Vagina (tissue), 2 donors: ENCODE measurements at regions not wholly inside any gene's neighbourhood (a gene's known extent, or its start where the extent isn't known, plus 50 kb on each side); places are given as distances from the start of the nearest gene placed in this dataset.

Experiments used
- DNase-seq, 2 donors: peaks; one replicate each; pipeline ENCODE4 v3.0.0-alpha.2; 2017; ENCODE audit errors: extremely low spot score in 2 of 2
- H3K27ac ChIP-seq: fragments of 200-600 bp; sonication (generic); one replicate; pipeline ENCODE4 v1.5.1; 2019
- H3K27me3 ChIP-seq: fragments of 200-600 bp; sonication (generic); one replicate; pipeline ENCODE4 v1.5.1; 2019
- H3K36me3 ChIP-seq, 2 donors: fragments of 200-600 bp; sonication (generic); one replicate each; pipeline ENCODE4 v1.5.1; 2017 to 2019
- H3K4me1 ChIP-seq: fragments of 200-600 bp; sonication (generic); one replicate; pipeline ENCODE4 v1.5.1; 2019
- H3K4me3 ChIP-seq, 2 donors: fragments of 200-600 bp; sonication (generic); 1 replicate in 1 of 2; 2 replicates in 1 of 2; pipeline ENCODE4 v1.5.1; 2016 to 2019
- H3K9me3 ChIP-seq: fragments of 200-600 bp; sonication (generic); one replicate; pipeline ENCODE4 v1.5.1; 2019
- CTCF ChIP-seq, 3 experiments: fragments of 450-650 bp in 2 of 3; fragments of 200-600 bp in 1 of 3; sonication (generic) in 1 of 3; IDR thresholded peaks; one replicate each; pipeline ENCODE4 v1.5.1; 2017 to 2019; ENCODE audit warnings: antibody characterized with exemption in 3 of 3, mild to moderate bottlenecking in 2 of 3, moderate library complexity in 2 of 3
- POLR2A ChIP-seq, 2 donors: fragments of 450-650 bp; IDR thresholded peaks; one replicate each; pipeline ENCODE4 v1.6.1; 2017; ENCODE audit warnings: antibody characterized with exemption in 2 of 2, mild to moderate bottlenecking in 2 of 2, moderate library complexity in 2 of 2
- POLR2AphosphoS5 ChIP-seq, 2 donors: sonication (generic); formaldehyde crosslinking; IDR thresholded peaks; one replicate each; pipeline ENCODE4 v1.9.0; 2017; ENCODE audit warnings: antibody characterized with exemption in 2 of 2, mild to moderate bottlenecking in 2 of 2, low read depth in 1 of 2; ENCODE audit not compliant: insufficient read depth in 1 of 2
- intact Hi-C: fragments of 100-400 bp; cut with DNase I; formaldehyde crosslinking; loops from one replicate; pipeline ENCODE4 v1.15.1; 2023

DNA sequence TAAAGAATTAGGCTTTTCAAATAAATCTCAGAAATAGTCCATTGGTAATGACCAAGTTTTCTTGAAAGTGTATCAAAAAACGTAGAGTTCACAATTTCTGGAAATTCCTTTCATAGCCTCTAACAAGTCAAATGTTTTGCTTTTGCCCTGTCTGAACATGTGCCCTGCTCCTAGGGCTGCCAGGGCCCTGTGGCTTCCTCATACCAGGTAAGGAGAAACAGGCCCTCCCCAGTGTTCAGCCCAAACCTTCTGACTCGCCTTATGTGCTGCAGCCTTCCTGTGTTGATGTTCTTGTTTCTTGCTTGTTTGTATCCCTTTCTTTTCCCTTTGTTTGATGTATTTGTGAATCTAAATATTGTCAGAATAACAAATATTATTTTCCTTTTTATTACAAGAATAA, 146.1 kb upstream of the PACRGL start:
- H3K9me3 ChIP-seq, result no peaks in the 10 kb centered on the region
- intact Hi-C loops, result no loop called here
- H3K36me3 ChIP-seq, result no peaks in the 10 kb centered on the region

GRCh38 chr4:20565075-20565721, 135.1 kb upstream of the PACRGL start:
- Histone ChIP-seq H3K27ac (no peak overlapping the region), H3K4me1 (no peaks in the 10 kb centered on the region), H3K36me3 (no peaks in the 10 kb centered on the region), H3K4me3 (no peak overlapping the region), H3K9me3 (no peaks in the 10 kb centered on the region), H3K27me3 (no peaks in the 10 kb centered on the region)
- TF ChIP-seq CTCF (IDR thresholded peaks at IDR 0.05) (no peak), POLR2A (IDR thresholded peaks at IDR 0.05) (no peak), POLR2AphosphoS5 (IDR thresholded peaks at IDR 0.05; ENCODE audit: insufficient read depth in 1 of 2, low read depth in 1 of 2) (no peak)
- intact Hi-C loops, result no loop called here
- no peak for DNase-seq

More for the DNA sequence above, 146.1 kb upstream of the PACRGL start:
- DNase-seq, result no peak
- no peaks in the 10 kb centered on the region for H3K4me1 ChIP-seq
- TF ChIP-seq POLR2A (IDR thresholded peaks at IDR 0.05) (no peak), CTCF (IDR thresholded peaks at IDR 0.05) (no peak), POLR2AphosphoS5 (IDR thresholded peaks at IDR 0.05; ENCODE audit: insufficient read depth in 1 of 2, low read depth in 1 of 2) (no peak)
- H3K4me3 ChIP-seq, result no peak overlapping the region
- H3K27ac ChIP-seq, result no peak overlapping the region
- no peaks in the 10 kb centered on the region for H3K27me3 ChIP-seq

DNA sequence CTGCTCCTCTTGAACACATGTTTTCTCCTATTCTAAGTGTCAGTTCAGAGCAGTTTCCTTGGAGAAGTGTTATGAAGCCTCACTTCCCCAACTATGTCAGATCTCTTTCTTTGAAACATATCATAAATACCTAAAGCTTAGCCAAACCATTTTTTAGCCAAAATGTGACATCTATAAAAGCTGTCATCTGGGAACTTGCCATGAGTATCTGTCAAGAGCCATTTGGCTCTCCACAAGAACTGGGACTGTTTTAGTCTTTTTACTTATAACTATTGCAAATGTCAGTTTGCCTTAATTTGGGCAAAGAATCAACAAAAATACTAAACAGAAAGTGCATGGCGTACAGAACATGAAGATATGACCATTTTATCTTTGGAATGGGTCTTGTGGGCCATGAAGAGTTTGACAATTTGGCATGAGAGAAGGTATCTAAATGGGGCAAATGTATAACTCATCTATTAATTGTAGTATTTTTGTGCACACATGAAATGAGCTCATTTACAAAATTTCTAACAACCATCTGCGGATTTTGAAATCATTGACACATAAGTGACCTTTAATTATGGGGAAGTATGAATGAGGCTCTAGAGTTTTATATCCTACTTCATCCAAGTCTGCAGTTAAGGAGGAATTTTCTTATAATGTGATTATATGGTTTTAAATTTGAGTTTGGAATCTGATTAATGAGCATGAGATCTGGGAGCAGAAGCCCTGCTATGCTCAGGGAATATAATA, 129.1 kb upstream of the PACRGL start:
- DNase-seq, result no peak
- H3K36me3 ChIP-seq, result no peaks in the 10 kb centered on the region
- H3K27ac ChIP-seq, result no peak overlapping the region
- H3K4me1 ChIP-seq, result no peaks in the 10 kb centered on the region
- TF ChIP-seq POLR2A (IDR thresholded peaks at IDR 0.05) (no peak), CTCF (IDR thresholded peaks at IDR 0.05) (no peak), POLR2AphosphoS5 (IDR thresholded peaks at IDR 0.05; ENCODE audit: insufficient read depth in 1 of 2, low read depth in 1 of 2) (no peak)
- no peaks in the 10 kb centered on the region for H3K9me3 ChIP-seq
- no peak overlapping the region for H3K4me3 ChIP-seq
- intact Hi-C loops, result no loop called here
- H3K27me3 ChIP-seq, result no peaks in the 10 kb centered on the region

DNA sequence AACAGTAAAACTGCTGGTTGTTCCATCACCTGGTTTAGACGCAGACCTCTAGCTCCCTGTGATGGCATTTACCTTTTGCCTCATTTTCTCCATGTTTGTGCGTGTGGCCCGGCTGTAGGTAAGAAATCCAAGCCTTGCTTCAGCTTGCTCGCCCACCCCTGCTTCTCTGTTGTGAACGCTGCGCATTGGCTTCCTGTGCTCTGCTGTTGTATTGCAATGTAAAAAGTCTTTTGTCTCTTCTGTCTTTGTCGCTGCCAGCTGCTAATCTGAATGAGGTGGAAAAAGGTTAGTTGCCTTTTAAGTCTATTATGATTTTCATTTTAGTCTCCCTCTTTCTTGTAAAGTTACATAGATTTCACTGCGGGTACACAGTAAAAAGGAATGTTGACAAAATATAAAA, 127.3 kb upstream of the PACRGL start:
- no peak for DNase-seq
- Histone ChIP-seq H3K4me3 (no peak overlapping the region), H3K9me3 (no peaks in the 10 kb centered on the region), H3K36me3 (no peaks in the 10 kb centered on the region), H3K4me1 (no peaks in the 10 kb centered on the region), H3K27ac (no peak overlapping the region), H3K27me3 (no peaks in the 10 kb centered on the region)
- TF ChIP-seq POLR2A (IDR thresholded peaks at IDR 0.05) (no peak), CTCF (IDR thresholded peaks at IDR 0.05) (no peak), POLR2AphosphoS5 (IDR thresholded peaks at IDR 0.05; ENCODE audit: insufficient read depth in 1 of 2, low read depth in 1 of 2) (no peak)
- intact Hi-C loops, result no loop called here

DNA sequence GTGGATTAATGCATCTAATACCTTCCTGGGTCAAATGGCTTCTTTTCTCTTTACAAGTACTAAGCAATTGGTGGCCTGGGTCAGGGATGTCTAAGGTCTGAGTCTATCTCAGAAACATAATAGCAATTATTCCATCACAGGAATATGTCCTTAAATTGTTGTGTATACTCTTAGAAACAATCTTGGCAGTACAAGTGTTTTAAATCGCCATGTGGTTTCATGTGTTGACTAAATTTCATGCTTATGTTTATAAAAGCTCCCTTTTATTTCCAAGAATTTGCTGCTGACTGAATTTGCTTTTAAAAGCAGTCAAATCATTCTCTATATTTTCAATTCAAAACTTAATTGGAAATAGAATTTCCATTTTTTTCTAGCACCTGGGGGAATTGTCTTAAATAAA, 125.3 kb upstream of the PACRGL start:
- TF ChIP-seq POLR2A (IDR thresholded peaks at IDR 0.05), result no peak
- no peak for TF ChIP-seq CTCF (IDR thresholded peaks at IDR 0.05)
- TF ChIP-seq POLR2AphosphoS5 (IDR thresholded peaks at IDR 0.05; ENCODE audit: insufficient read depth in 1 of 2, low read depth in 1 of 2), result no peak
- H3K4me1 ChIP-seq, result no peaks in the 10 kb centered on the region
- H3K27ac ChIP-seq, result no peak overlapping the region
- H3K36me3 ChIP-seq, result no peaks in the 10 kb centered on the region
- no peak overlapping the region for H3K4me3 ChIP-seq
- H3K27me3 ChIP-seq, result no peaks in the 10 kb centered on the region
- H3K9me3 ChIP-seq, result no peaks in the 10 kb centered on the region
- no peak for DNase-seq
- intact Hi-C loops, result no loop called here
